ENCODE measurements at regions not wholly inside any gene's neighbourhood (a gene's known extent, or its start where the extent isn't known, plus 50 kb on each side); places are given as distances from the start of the nearest gene placed in this dataset.
"Not testable (repeated sequence)": the region's sequence is repeated elsewhere in the genome, so short reads cannot be mapped to it uniquely, and the experiment has no call there.

GRCh38 chr2:37762281-37762680 lies 90.8 kb upstream of the CDC42EP3 start:
- TF ChIP-seq TAF1, POLR2A, POLR2AphosphoS5 (IDR thresholded peaks at IDR 0.05; ENCODE audit: low read depth, low read length): not testable (repeated sequence)

Measured in GM12891 (cell line).